ENCODE measurements at regions not wholly inside any gene's neighbourhood (a gene's known extent, or its start where the extent isn't known, plus 50 kb on each side); places are given as distances from the start of the nearest gene placed in this dataset.

DNA sequence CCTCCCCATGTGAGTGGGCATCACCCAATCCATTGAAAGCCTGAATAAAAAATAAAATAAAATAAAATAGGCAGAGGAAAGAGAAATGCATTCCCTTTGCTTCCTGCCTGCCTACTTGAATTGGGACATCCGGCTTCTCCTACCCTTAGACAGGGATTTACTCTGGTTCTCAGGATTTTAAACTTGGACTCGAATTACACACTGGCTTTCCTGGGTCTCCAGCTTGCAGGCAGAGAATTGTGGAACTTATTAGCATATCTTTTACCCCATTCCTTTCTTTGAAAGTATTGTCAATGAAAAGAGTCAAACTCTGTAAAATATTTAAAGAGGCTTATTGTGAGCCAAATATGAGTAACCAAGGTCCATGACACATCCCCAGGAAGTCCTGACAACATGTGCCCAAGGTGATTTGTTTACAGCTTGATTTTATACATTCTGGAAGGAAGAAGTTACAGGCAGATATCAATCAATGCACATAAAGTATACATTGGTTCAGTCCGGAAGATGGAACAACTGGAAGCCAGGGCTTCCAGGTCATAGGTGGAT is 78.4 kb upstream of the CCDC90B start:
- intact Hi-C loops (cut with DNase I): no loop called here
- H3K9me3 ChIP-seq (replicated peaks in 1 of 3): peaks cover 0 to 8% (median 0%) of the 10 kb centered on the region in 3 donors
- no peak for DNase-seq
- H3K4me3 ChIP-seq: no peak overlapping the region
- no peaks in the 10 kb centered on the region for H3K4me1 ChIP-seq (replicated peaks in 1 of 2)
- H3K27ac ChIP-seq: no peak overlapping the region
- H3K36me3 ChIP-seq (replicated peaks in 1 of 2): no peaks in the 10 kb centered on the region
- 73 to 78% (median 77%) methylated on average over 3 of the region's 3 CpGs for WGBS, 4 donors
- H3K27me3 ChIP-seq: no peaks in the 10 kb centered on the region
- no peak for TF ChIP-seq POLR2A (IDR thresholded peaks at IDR 0.05)
- TF ChIP-seq, protein P1, sequence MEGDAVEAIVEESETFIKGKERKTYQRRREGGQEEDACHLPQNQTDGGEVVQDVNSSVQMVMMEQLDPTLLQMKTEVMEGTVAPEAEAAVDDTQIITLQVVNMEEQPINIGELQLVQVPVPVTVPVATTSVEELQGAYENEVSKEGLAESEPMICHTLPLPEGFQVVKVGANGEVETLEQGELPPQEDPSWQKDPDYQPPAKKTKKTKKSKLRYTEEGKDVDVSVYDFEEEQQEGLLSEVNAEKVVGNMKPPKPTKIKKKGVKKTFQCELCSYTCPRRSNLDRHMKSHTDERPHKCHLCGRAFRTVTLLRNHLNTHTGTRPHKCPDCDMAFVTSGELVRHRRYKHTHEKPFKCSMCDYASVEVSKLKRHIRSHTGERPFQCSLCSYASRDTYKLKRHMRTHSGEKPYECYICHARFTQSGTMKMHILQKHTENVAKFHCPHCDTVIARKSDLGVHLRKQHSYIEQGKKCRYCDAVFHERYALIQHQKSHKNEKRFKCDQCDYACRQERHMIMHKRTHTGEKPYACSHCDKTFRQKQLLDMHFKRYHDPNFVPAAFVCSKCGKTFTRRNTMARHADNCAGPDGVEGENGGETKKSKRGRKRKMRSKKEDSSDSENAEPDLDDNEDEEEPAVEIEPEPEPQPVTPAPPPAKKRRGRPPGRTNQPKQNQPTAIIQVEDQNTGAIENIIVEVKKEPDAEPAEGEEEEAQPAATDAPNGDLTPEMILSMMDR (IDR thresholded peaks at IDR 0.05): no peak

GRCh38 chr11:83363312-83363711 is 77.1 kb upstream of the CCDC90B start:
- TF ChIP-seq, protein P1 (IDR thresholded peaks at IDR 0.05): no peak
- no peak for TF ChIP-seq POLR2A (IDR thresholded peaks at IDR 0.05)
- intact Hi-C loops (cut with DNase I): no loop called here
- H3K27me3 ChIP-seq: no peaks in the 10 kb centered on the region
- no peak for DNase-seq
- no peaks in the 10 kb centered on the region for H3K36me3 ChIP-seq (replicated peaks in 1 of 2)
- no peaks in the 10 kb centered on the region for H3K4me1 ChIP-seq (replicated peaks in 1 of 2)
- H3K4me3 ChIP-seq: no peak overlapping the region
- WGBS, 4 donors: 69 to 73% (median 71%) methylated on average over 4 of the region's 4 CpGs
- no peak overlapping the region for H3K27ac ChIP-seq
- H3K9me3 ChIP-seq (replicated peaks in 1 of 3): peaks cover 0 to 8% (median 0%) of the 10 kb centered on the region in 3 donors

DNA sequence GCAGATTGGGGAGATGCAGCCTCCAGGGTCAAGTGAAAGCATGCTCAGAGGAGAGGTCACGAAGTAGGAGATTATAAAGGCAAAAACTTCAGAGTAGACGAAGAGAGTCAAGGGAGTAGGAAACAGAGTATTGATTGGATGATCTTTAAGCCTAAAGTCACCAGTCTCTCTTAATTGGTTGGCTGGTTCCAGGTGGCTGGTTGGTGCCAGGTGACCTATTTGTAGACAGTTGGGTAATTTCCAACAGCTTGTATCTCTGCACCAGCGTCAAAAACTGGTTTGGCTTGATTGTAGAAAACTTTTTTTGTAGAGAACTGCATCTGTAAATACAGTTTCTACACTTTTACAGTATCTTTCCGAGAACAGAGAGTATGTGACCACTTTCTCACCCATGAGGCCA is 75.7 kb upstream of the CCDC90B start:
- DNase-seq: no peak
- Histone ChIP-seq H3K4me3 (no peak overlapping the region), H3K4me1 (replicated peaks in 1 of 2) (no peaks in the 10 kb centered on the region), H3K9me3 (replicated peaks in 1 of 3) (no peaks in the 10 kb centered on the region), H3K27ac (no peak overlapping the region), H3K27me3 (no peaks in the 10 kb centered on the region), H3K36me3 (replicated peaks in 1 of 2) (no peaks in the 10 kb centered on the region)
- intact Hi-C loops (cut with DNase I): no loop called here
- WGBS, 4 donors: 82 to 87% (median 83%) methylated on average over 4 of the region's 4 CpGs
- TF ChIP-seq, protein P1 (IDR thresholded peaks at IDR 0.05): no peak
- no peak for TF ChIP-seq POLR2A (IDR thresholded peaks at IDR 0.05)

- 67 to 77% (median 73%) methylated on average over 1 of the region's 1 CpG for WGBS, 4 donors
- Histone ChIP-seq H3K27me3 (no peaks in the 10 kb centered on the region), H3K4me1 (replicated peaks in 1 of 2) (no peaks in the 10 kb centered on the region), H3K9me3 (replicated peaks in 1 of 3) (no peaks in the 10 kb centered on the region), H3K27ac (no peak overlapping the region), H3K4me3 (no peak overlapping the region), H3K36me3 (replicated peaks in 1 of 2) (no peaks in the 10 kb centered on the region)
- TF ChIP-seq, protein P1 (IDR thresholded peaks at IDR 0.05): no peak
- no peak for TF ChIP-seq POLR2A (IDR thresholded peaks at IDR 0.05)
- intact Hi-C loops (cut with DNase I): no loop called here
- DNase-seq: no peak
These were observed 69.2 kb upstream of the CCDC90B start for GRCh38 chr11:83355391-83355790.

All from adrenal gland (tissue), 9 donors.